Activated CD8-positive, alpha-beta memory T cell treated with anti-CD3 and anti-CD28 coated beads, Interleukin-2, amount 50 U/mL, for 4 hours (primary cell): ENCODE measurements at regions not wholly inside any gene's neighbourhood (a gene's known extent, or its start where the extent isn't known, plus 50 kb on each side); places are given as distances from the start of the nearest gene placed in this dataset.

Experiments used
- DNase-seq: peaks from one replicate; pipeline ENCODE4 v3.0.0-alpha.2; 2020

GRCh38 chr17:77834170-77835115 lies 124.1 kb upstream of the TNRC6C start:
- DNase-seq: peak; percentile 71

- no peak for DNase-seq
Observed at GRCh38 chr17:77836557-77837041, 121.9 kb upstream of the TNRC6C start.

GRCh38 chr17:77837072-77837471 lies 121.4 kb upstream of the TNRC6C start:
- peak; percentile 9 for DNase-seq

DNA sequence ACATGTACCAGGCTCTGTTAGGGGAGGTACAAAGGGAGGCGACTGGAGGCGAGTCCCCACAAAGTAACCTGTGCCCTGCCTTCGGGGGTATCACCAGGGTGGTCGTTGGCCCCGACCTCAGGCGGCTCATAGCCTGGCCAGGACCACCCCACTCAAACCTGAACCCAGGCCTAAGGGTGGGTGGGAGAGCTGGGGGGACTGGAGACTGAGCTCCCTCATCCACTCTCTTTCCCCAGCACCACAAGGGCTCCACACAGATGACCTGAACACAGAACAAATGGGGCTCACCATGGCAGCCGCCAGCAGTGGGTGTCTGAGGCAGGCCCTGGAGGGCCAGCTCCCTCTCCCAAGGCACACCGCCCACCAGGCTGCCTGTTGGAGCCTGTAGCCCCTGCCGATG lies 120.6 kb upstream of the TNRC6C start:
- DNase-seq: no peak

DNA sequence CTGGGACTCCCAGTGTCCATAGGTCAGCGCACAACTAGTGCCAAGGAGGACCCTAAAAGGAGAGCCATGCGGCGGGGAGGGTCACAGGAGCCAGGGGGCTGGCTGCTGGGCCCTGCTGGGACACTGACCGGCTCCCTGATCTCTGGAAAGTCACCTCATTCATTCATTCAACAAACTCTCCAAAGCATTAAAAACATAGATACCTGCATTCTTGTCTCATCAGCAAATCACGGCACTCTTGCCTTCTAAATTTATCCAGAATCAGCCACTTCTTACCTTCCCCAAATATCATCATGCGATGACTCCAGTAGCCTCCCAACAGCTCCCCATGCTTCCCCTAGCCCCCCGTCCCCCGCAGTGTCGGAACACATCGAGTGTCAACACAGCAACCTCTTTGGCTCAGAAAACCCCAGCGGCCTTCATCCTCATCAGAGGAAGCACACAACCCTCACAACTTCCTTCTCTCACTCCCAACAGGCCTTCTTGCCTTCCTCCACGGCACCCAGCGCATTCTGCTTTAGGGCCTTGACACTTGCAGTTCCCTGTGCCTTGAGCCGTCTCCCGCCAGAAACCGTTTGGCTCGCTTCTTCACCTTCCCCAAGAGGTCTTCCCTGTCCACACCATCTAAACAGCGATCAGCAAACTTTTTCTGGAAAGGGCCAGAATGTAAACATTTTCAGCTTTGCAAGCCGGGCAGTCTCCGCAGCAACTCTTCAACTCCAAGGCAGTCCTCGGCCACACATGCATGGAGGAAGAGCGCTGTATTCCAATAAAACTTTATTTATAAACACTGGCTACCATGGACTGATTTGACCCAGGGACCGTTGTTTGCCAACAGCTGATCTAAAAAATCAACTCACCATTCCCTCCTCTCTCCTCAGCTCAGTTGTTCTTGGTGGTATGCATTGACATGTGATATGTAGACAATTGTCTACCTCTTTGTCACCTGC lies 119.5 kb upstream of the TNRC6C start:
- no peak for DNase-seq

DNA sequence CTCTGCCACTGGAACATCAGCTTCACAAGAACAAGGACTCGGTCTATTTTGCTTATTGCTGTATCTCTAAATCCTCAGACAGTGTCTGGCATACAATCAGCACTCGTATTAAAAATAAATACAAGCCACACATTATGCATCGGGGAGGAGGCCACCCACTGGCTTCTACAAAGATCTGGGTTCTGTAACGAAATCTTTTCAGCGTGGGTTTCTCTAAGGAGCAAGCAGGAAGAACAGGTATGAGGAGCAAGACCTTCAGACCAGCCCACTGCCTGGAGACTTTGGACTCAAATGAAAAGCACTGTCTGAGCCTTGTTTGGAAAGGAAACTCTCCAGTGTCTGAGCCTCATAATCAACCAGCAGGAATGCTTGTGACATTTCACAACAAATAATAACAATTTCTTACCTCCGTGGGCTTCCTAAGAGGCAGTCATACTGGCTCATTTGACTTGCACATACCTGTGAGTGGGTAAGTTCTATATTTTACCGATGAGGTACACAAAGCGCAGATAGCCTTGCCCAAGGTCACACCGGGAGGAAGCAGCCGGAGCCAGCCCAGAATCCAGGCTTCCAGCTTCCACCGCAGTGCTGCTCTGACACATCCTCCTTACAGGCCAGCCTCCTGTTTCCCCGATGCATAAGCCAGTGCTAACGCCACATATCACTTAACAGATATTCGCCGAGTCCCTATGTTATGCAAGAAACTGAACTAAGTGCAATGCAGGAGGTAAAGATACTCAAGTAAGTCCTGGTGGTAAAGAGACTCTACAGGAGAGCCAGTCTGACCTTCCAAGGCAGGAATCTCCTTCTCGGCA lies 118.6 kb upstream of the TNRC6C start:
- no peak for DNase-seq

GRCh38 chr17:77840513-77841165 lies 117.9 kb upstream of the TNRC6C start:
- no peak for DNase-seq

DNA sequence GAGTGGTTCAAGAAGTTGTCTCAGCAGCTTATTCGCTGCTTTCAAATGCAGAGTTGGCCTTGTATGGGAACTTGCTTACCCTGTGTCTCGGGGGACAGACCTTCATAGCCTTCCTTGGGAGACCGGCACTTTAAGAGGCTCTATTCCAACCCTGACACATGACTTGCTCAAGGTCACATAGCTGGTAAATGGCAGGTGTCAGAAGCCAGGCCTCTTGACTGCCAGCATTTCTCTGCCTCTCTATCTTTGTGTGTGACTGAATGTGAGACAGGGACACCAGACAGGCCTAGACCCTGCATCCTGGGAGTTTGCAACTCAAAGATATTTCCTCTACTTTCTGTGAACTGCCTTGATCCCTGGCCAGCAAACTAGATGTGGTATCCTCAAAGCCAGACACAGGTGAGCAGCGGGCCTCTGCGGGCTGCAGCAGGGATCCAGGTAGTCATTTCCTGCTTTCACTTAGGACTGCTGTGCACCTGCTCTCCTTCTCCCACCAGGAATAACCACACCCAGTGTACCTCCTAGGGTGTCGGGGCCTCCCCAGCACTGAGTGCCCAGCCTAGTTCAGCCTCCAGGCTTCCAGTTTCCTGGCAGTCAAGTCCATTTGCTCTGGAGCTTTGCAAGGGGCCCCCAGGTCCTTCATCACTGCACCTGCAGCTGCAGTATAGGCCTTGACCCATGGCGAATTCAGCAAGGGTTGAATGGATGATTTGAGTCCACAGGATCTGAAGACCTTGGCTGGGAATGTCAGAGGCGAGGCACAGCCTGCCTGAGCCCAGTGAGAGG lies 116.6 kb upstream of the TNRC6C start:
- no peak for DNase-seq

DNA sequence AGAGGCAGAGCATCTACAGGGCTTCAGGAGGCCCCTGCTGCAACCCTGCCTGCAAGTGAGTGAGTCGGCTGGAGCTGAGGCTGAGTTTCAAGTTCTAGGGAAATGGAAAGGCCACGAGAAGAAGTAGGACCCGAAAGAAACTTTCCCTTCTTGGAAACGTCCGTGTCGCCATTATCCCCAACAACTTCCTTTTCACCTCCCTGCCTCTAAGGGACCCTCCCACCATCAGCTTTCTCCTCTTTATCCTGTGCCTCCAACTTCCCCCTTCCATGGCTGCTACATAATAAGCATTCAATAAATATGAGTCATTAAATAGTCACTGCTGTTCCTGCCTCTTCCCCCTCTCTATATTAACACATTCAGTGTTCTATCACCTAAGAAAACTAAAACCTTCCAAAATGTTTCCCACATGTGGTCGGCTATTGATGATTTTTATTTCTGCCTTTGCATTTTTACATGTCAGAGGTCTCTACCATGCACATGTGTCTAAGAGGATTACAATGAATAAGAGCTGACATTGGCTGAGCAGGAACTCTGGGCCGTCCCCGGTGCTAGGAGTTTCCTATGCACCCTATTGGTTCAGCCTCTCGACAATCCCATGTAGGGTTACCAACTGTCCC lies 115.9 kb upstream of the TNRC6C start:
- no peak for DNase-seq

- DNase-seq: peak; percentile 64
Observed at GRCh38 chr17:77843255-77843895, 115.1 kb upstream of the TNRC6C start.

DNA sequence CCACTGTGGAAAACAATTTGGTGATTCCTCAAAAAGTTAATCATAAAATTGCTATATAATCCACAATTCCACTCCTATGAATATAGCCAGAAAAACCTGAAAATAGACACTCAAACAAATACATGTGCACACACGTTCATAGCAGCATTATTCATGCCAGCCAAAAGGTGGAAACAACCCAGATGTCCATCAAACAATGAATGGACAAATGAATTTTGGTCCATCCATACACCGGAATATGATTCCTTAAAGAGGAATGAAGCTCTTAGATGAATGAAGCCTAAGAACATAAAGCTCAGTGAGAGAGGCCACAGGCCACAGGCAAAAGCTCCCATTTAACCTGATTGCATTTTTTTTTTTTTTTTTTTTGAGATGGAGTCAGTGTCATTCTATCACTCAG lies 114.6 kb upstream of the TNRC6C start:
- DNase-seq: no peak

- DNase-seq: no peak
Observed at GRCh38 chr17:77844681-77845080, 113.8 kb upstream of the TNRC6C start.

- no peak for DNase-seq
Observed at GRCh38 chr17:77845541-77846225, 112.8 kb upstream of the TNRC6C start.

DNA sequence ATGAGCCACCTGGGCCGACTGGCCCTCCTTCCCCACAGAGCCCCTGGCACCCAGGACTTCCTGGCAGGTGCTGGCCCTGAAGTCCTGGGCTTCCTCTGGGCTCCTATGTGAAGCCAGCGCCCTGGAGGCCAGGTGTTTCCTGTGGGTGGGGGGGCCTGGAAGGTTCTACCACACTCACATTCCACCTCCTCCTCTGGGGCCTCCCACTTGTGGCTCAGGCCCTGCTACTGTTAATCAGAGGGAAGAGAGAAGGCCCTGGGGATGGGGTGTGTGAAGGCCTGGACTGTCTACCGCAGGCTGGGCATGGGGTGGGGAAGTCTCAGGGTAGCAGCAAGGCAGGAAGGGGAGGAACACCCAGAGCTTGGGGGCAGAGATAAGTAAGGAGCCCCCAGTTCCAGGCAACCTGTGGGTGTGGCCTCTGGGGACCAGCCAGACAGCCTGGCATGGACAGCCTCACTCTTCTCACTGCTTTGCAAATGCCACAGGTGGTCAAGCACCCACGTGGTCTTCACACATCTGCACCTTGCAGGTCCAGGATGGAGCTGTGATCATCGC lies 111.9 kb upstream of the TNRC6C start:
- DNase-seq: no peak

GRCh38 chr17:77847221-77848085 lies 111.0 kb upstream of the TNRC6C start:
- no peak for DNase-seq

- no peak for DNase-seq
Observed at GRCh38 chr17:77848257-77848656, 110.2 kb upstream of the TNRC6C start.

GRCh38 chr17:77849239-77849638 lies 109.3 kb upstream of the TNRC6C start:
- no peak for DNase-seq

- no peak for DNase-seq
Observed at GRCh38 chr17:77851921-77852320, 106.6 kb upstream of the TNRC6C start.
